HEK293 (cell line): ENCODE measurements at regions not wholly inside any gene's neighbourhood (a gene's known extent, or its start where the extent isn't known, plus 50 kb on each side); places are given as distances from the start of the nearest gene placed in this dataset.

Source experiments
- CTCF ChIA-PET: fragments of 350-600 bp; formaldehyde crosslinking; extraction: SDS; loops from one replicate; lab custom pipeline; 2021; ENCODE audit warnings: antibody characterized with exemption; lab: Yijun Ruan, JAX
- POLR2A ChIA-PET: fragments of 300-600 bp; formaldehyde crosslinking; extraction: SDS; loops from one replicate; lab custom pipeline; 2020; ENCODE audit warnings: antibody characterized with exemption, inconsistent platforms; lab: Yijun Ruan, JAX
- H3K27ac ChIP-seq: fragments of 200-500 bp; sonication (Bioruptor generic); 2 replicates; pipeline ENCODE4 v1.5.1; 2014; ENCODE audit warnings: low read depth, low read length, control low read depth, inconsistent platforms; ENCODE audit errors: extremely low read depth
- H3K36me3 ChIP-seq, 2 experiments: fragments of 200-500 bp in 1 of 2; sonication (Bioruptor generic) in 1 of 2; 1 replicate in 1 of 2; 2 replicates in 1 of 2; pipeline ENCODE4 v1.5.1; 2014 to 2017; ENCODE audit warnings: inconsistent platforms in 2 of 2, low read length in 2 of 2; ENCODE audit not compliant: control insufficient read depth in 2 of 2, insufficient read depth in 1 of 2
- H3K4me1 ChIP-seq: fragments of 200-500 bp; sonication (Bioruptor generic); 2 replicates; pipeline ENCODE4 v1.5.1; 2014; ENCODE audit warnings: mild to moderate bottlenecking, low read length, inconsistent platforms; ENCODE audit not compliant: control insufficient read depth, insufficient read depth
- H3K4me3 ChIP-seq: 2 replicates; pipeline ENCODE4 v1.5.1; 2011; ENCODE audit warnings: low read depth, mild to moderate bottlenecking, control low read depth, low read length, moderate library complexity
- H3K9me3 ChIP-seq: fragments of 200-500 bp; sonication (Bioruptor generic); 2 replicates; pipeline ENCODE4 v1.5.1; 2014; ENCODE audit warnings: low read depth, low read length, inconsistent platforms; ENCODE audit not compliant: control insufficient read depth, insufficient read depth
- HOXD13 ChIP-seq: sonication (generic); formaldehyde crosslinking; IDR thresholded peaks from 2 replicates; pipeline ENCODE4 v1.8.0; 2022; ENCODE audit warnings: missing genetic modification reagents, borderline replicate concordance
- KLF7 ChIP-seq: fragments of 450-650 bp; formaldehyde crosslinking; IDR thresholded peaks from 2 replicates; pipeline ENCODE4 v1.5.1; 2016; ENCODE audit warnings: missing biosample characterization, missing genetic modification characterization, borderline replicate concordance
- SP7 ChIP-seq: fragments of 450-650 bp; formaldehyde crosslinking; IDR thresholded peaks from 2 replicates; pipeline ENCODE4 v1.5.1; 2016; ENCODE audit warnings: missing biosample characterization, missing genetic modification characterization
- ZNF169 ChIP-seq: fragments of 450-650 bp; formaldehyde crosslinking; IDR thresholded peaks from 2 replicates; pipeline ENCODE4 v1.5.1; 2016; ENCODE audit warnings: missing biosample characterization, missing genetic modification characterization
- ZNF223 ChIP-seq: fragments of 450-650 bp; formaldehyde crosslinking; IDR thresholded peaks from 2 replicates; pipeline ENCODE4 v1.5.1; 2016; ENCODE audit warnings: missing biosample characterization, missing genetic modification characterization
- ZNF292 ChIP-seq: fragments of 450-650 bp; formaldehyde crosslinking; IDR thresholded peaks from 2 replicates; pipeline ENCODE4 v1.5.1; 2016; ENCODE audit warnings: low read depth, missing biosample characterization, missing genetic modification characterization, borderline replicate concordance
- ZNF335 ChIP-seq: fragments of 450-650 bp; formaldehyde crosslinking; conservative IDR thresholded peaks from 2 replicates; pipeline ENCODE4 v1.5.1; 2016; ENCODE audit warnings: missing biosample characterization, missing genetic modification characterization
- ZNF350 ChIP-seq: fragments of 450-650 bp; formaldehyde crosslinking; IDR thresholded peaks from 2 replicates; pipeline ENCODE4 v1.5.0; 2017; ENCODE audit warnings: missing biosample characterization, mild to moderate bottlenecking, missing genetic modification characterization
- ZNF510 ChIP-seq: fragments of 450-650 bp; formaldehyde crosslinking; IDR thresholded peaks from 2 replicates; pipeline ENCODE4 v1.5.1; 2018; ENCODE audit warnings: mild to moderate bottlenecking, missing genetic modification characterization, missing biosample characterization; ENCODE audit not compliant: insufficient replicate concordance
- ZNF621 ChIP-seq: fragments of 450-650 bp; formaldehyde crosslinking; IDR thresholded peaks from 2 replicates; pipeline ENCODE4 v1.5.1; 2017; ENCODE audit warnings: missing biosample characterization, missing genetic modification characterization
- ZNF664 ChIP-seq: fragments of 450-650 bp; formaldehyde crosslinking; IDR thresholded peaks from 2 replicates; pipeline ENCODE4 v1.5.1; 2016; ENCODE audit warnings: missing biosample characterization, missing genetic modification characterization
- ZNF670 ChIP-seq: fragments of 450-650 bp; formaldehyde crosslinking; IDR thresholded peaks from 2 replicates; pipeline ENCODE4 v1.5.1; 2016; ENCODE audit warnings: missing biosample characterization, missing genetic modification characterization, low read depth
- ZNF677 ChIP-seq: fragments of 450-650 bp; IDR thresholded peaks from 2 replicates; pipeline ENCODE4 v1.5.0; 2018; ENCODE audit warnings: missing biosample characterization, mild to moderate bottlenecking, missing genetic modification characterization, moderate library complexity
- ZNF707 ChIP-seq: fragments of 450-650 bp; formaldehyde crosslinking; IDR thresholded peaks from 2 replicates; pipeline ENCODE4 v1.5.1; 2016; ENCODE audit warnings: missing biosample characterization, missing genetic modification characterization
- TF ChIP-seq, protein P1 (sequence below): fragments of 450-650 bp; formaldehyde crosslinking; IDR thresholded peaks from 2 replicates; pipeline ENCODE4 v1.5.1; 2016; ENCODE audit warnings: missing biosample characterization, missing genetic modification characterization
- TF ChIP-seq, protein P2 (sequence below): fragments of 450-650 bp; formaldehyde crosslinking; IDR thresholded peaks from 2 replicates; pipeline ENCODE4 v1.5.1; 2016; ENCODE audit warnings: missing biosample characterization, missing genetic modification characterization
- TF ChIP-seq, protein P3 (sequence below): fragments of 450-650 bp; formaldehyde crosslinking; conservative IDR thresholded peaks from 2 replicates; pipeline ENCODE4 v1.5.1; 2016; ENCODE audit warnings: low read depth, missing biosample characterization, missing genetic modification characterization
- TF ChIP-seq, protein P4 (sequence below): fragments of 450-650 bp; formaldehyde crosslinking; IDR thresholded peaks from 2 replicates; pipeline ENCODE4 v1.5.1; 2016; ENCODE audit warnings: missing biosample characterization, missing genetic modification characterization
- TF ChIP-seq, protein P5 (sequence below): fragments of 450-650 bp; formaldehyde crosslinking; conservative IDR thresholded peaks from 2 replicates; pipeline ENCODE4 v1.5.1; 2016; ENCODE audit warnings: low read depth, missing biosample characterization, missing genetic modification characterization
- TF ChIP-seq, protein P6 (sequence below): fragments of 450-650 bp; formaldehyde crosslinking; IDR thresholded peaks from 2 replicates; pipeline ENCODE4 v1.5.1; 2017; ENCODE audit warnings: missing biosample characterization, missing genetic modification characterization

DNA sequence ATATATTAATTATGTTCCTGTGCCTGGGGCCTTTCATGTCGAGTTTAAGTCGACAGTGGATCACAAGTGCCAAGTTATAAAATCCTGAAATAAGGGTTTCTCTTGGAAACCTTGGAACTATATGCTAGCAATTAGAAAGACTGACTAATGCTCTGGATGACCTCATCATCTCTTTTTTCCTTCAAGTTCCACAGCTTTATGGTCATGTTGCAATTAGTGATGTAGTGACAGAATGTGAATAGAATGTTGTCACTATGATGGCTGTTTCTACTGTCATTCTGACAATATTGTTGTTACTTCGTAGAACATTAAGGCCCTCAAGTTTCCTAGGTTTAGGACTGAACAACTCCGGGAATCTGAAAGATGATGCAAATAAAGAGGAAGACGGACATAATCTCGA is 368.0 kb upstream of the SEMA6A start (continued):
- TF ChIP-seq, protein P1, sequence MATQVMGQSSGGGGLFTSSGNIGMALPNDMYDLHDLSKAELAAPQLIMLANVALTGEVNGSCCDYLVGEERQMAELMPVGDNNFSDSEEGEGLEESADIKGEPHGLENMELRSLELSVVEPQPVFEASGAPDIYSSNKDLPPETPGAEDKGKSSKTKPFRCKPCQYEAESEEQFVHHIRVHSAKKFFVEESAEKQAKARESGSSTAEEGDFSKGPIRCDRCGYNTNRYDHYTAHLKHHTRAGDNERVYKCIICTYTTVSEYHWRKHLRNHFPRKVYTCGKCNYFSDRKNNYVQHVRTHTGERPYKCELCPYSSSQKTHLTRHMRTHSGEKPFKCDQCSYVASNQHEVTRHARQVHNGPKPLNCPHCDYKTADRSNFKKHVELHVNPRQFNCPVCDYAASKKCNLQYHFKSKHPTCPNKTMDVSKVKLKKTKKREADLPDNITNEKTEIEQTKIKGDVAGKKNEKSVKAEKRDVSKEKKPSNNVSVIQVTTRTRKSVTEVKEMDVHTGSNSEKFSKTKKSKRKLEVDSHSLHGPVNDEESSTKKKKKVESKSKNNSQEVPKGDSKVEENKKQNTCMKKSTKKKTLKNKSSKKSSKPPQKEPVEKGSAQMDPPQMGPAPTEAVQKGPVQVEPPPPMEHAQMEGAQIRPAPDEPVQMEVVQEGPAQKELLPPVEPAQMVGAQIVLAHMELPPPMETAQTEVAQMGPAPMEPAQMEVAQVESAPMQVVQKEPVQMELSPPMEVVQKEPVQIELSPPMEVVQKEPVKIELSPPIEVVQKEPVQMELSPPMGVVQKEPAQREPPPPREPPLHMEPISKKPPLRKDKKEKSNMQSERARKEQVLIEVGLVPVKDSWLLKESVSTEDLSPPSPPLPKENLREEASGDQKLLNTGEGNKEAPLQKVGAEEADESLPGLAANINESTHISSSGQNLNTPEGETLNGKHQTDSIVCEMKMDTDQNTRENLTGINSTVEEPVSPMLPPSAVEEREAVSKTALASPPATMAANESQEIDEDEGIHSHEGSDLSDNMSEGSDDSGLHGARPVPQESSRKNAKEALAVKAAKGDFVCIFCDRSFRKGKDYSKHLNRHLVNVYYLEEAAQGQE (tag by site-specific recombination), result no peak
- TF ChIP-seq ZNF292 (no peak), ZNF223 (tag by site-specific recombination) (no peak), ZNF664 (tag by site-specific recombination) (no peak), HOXD13 (CRISPR knock-in tag) (no peak), ZNF677 (tag by site-specific recombination) (no peak), ZNF670 (no peak), ZNF335 (peak; percentile 44), SP7 (tag by site-specific recombination) (peak; percentile 91), ZNF707 (tag by site-specific recombination) (no peak)
- TF ChIP-seq, protein P2, sequence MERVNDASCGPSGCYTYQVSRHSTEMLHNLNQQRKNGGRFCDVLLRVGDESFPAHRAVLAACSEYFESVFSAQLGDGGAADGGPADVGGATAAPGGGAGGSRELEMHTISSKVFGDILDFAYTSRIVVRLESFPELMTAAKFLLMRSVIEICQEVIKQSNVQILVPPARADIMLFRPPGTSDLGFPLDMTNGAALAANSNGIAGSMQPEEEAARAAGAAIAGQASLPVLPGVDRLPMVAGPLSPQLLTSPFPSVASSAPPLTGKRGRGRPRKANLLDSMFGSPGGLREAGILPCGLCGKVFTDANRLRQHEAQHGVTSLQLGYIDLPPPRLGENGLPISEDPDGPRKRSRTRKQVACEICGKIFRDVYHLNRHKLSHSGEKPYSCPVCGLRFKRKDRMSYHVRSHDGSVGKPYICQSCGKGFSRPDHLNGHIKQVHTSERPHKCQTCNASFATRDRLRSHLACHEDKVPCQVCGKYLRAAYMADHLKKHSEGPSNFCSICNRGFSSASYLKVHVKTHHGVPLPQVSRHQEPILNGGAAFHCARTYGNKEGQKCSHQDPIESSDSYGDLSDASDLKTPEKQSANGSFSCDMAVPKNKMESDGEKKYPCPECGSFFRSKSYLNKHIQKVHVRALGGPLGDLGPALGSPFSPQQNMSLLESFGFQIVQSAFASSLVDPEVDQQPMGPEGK, result no peak

DNA sequence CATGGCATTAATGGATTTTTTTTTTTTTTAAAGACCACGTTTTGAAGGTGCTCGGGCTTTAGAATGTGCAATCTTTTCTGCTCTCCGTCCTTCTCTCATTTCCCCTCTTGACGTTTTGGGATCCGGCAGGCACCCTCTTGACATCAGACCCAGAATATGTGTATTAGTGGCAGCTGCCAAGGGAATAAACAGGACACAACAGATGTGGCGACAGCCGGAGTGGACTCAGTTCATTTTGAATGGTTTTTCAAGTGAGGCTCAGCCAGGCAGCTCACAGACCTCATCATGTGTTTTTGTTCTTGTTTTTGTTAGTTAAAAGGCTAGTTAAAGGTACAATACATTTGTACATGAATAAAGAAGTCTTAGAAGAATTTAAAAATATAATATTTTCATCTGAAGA is 365.0 kb upstream of the SEMA6A start:
- ChIA-PET POLR2A (no interaction called here), CTCF (no interaction called here)
- Histone ChIP-seq H3K4me3 (no peak overlapping the region), H3K27ac (no peak overlapping the region), H3K4me1 (no peaks in the 10 kb centered on the region), H3K36me3 (no peaks in the 10 kb centered on the region), H3K9me3 (no peaks in the 10 kb centered on the region)
- TF ChIP-seq, protein P3, sequence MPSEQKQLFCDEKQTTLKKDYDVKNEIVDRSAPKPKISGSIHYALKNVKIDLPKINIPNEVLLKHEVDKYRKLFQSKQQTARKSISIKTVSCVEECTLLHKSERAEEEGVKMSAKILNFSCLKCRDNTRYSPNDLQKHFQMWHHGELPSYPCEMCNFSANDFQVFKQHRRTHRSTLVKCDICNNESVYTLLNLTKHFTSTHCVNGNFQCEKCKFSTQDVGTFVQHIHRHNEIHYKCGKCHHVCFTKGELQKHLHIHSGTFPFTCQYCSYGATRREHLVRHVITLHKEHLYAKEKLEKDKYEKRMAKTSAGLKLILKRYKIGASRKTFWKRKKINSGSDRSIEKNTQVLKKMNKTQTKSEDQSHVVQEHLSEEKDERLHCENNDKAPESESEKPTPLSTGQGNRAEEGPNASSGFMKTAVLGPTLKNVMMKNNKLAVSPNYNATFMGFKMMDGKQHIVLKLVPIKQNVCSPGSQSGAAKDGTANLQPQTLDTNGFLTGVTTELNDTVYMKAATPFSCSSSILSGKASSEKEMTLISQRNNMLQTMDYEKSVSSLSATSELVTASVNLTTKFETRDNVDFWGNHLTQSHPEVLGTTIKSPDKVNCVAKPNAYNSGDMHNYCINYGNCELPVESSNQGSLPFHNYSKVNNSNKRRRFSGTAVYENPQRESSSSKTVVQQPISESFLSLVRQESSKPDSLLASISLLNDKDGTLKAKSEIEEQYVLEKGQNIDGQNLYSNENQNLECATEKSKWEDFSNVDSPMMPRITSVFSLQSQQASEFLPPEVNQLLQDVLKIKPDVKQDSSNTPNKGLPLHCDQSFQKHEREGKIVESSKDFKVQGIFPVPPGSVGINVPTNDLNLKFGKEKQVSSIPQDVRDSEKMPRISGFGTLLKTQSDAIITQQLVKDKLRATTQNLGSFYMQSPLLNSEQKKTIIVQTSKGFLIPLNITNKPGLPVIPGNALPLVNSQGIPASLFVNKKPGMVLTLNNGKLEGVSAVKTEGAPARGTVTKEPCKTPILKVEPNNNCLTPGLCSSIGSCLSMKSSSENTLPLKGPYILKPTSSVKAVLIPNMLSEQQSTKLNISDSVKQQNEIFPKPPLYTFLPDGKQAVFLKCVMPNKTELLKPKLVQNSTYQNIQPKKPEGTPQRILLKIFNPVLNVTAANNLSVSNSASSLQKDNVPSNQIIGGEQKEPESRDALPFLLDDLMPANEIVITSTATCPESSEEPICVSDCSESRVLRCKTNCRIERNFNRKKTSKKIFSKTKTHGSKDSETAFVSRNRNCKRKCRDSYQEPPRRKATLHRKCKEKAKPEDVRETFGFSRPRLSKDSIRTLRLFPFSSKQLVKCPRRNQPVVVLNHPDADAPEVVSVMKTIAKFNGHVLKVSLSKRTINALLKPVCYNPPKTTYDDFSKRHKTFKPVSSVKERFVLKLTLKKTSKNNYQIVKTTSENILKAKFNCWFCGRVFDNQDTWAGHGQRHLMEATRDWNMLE (tag by site-specific recombination), result no peak
- TF ChIP-seq ZNF510 (tag by site-specific recombination) (no peak), ZNF350 (tag by site-specific recombination) (no peak), SP7 (tag by site-specific recombination) (no peak), ZNF621 (tag by site-specific recombination) (no peak), KLF7 (tag by site-specific recombination) (no peak), ZNF169 (tag by site-specific recombination) (no peak)
- TF ChIP-seq, protein P4, sequence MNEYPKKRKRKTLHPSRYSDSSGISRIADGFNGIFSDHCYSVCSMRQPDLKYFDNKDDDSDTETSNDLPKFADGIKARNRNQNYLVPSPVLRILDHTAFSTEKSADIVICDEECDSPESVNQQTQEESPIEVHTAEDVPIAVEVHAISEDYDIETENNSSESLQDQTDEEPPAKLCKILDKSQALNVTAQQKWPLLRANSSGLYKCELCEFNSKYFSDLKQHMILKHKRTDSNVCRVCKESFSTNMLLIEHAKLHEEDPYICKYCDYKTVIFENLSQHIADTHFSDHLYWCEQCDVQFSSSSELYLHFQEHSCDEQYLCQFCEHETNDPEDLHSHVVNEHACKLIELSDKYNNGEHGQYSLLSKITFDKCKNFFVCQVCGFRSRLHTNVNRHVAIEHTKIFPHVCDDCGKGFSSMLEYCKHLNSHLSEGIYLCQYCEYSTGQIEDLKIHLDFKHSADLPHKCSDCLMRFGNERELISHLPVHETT (tag by site-specific recombination), result no peak
- TF ChIP-seq, protein P5, sequence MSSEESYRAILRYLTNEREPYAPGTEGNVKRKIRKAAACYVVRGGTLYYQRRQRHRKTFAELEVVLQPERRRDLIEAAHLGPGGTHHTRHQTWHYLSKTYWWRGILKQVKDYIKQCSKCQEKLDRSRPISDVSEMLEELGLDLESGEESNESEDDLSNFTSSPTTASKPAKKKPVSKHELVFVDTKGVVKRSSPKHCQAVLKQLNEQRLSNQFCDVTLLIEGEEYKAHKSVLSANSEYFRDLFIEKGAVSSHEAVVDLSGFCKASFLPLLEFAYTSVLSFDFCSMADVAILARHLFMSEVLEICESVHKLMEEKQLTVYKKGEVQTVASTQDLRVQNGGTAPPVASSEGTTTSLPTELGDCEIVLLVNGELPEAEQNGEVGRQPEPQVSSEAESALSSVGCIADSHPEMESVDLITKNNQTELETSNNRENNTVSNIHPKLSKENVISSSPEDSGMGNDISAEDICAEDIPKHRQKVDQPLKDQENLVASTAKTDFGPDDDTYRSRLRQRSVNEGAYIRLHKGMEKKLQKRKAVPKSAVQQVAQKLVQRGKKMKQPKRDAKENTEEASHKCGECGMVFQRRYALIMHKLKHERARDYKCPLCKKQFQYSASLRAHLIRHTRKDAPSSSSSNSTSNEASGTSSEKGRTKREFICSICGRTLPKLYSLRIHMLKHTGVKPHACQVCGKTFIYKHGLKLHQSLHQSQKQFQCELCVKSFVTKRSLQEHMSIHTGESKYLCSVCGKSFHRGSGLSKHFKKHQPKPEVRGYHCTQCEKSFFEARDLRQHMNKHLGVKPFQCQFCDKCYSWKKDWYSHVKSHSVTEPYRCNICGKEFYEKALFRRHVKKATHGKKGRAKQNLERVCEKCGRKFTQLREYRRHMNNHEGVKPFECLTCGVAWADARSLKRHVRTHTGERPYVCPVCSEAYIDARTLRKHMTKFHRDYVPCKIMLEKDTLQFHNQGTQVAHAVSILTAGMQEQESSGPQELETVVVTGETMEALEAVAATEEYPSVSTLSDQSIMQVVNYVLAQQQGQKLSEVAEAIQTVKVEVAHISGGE (tag by site-specific recombination), result no peak
- TF ChIP-seq, protein P6, sequence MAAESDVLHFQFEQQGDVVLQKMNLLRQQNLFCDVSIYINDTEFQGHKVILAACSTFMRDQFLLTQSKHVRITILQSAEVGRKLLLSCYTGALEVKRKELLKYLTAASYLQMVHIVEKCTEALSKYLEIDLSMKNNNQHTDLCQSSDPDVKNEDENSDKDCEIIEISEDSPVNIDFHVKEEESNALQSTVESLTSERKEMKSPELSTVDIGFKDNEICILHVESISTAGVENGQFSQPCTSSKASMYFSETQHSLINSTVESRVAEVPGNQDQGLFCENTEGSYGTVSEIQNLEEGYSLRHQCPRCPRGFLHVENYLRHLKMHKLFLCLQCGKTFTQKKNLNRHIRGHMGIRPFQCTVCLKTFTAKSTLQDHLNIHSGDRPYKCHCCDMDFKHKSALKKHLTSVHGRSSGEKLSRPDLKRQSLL (tag by site-specific recombination), result no peak
